ENCODE measurements at regions not wholly inside any gene's neighbourhood (a gene's known extent, or its start where the extent isn't known, plus 50 kb on each side); places are given as distances from the start of the nearest gene placed in this dataset.

- TF ChIP-seq TAF1 (IDR thresholded peaks at IDR 0.05; ENCODE audit: low read depth) (no peak), TEAD4 (IDR thresholded peaks at IDR 0.05) (no peak), USF1 (IDR thresholded peaks at IDR 0.05) (no peak), REST (IDR thresholded peaks at IDR 0.05; ENCODE audit: low read depth) (no peak)
Observed at GRCh38 chr1:176391621-176392020, 71.4 kb upstream of the PAPPA2 start.

GRCh38 chr1:176384841-176385240 lies 78.1 kb upstream of the PAPPA2 start:
- TF ChIP-seq TCF12 (IDR thresholded peaks at IDR 0.05; ENCODE audit: low read depth) (no peak), REST (IDR thresholded peaks at IDR 0.05; ENCODE audit: low read depth) (no peak), YY1 (IDR thresholded peaks at IDR 0.05; ENCODE audit: low read depth) (no peak), NFIC (IDR thresholded peaks at IDR 0.05) (no peak), MAX (IDR thresholded peaks at IDR 0.05) (no peak), FOXM1 (IDR thresholded peaks at IDR 0.05; ENCODE audit: borderline replicate concordance, low read depth) (no peak)

GRCh38 chr1:176382163-176382562 lies 80.8 kb upstream of the PAPPA2 start:
- TF ChIP-seq MAX (IDR thresholded peaks at IDR 0.05) (no peak), TAF1 (IDR thresholded peaks at IDR 0.05; ENCODE audit: low read depth) (no peak)

GRCh38 chr1:176379626-176380339 lies 83.2 kb upstream of the PAPPA2 start:
- TF ChIP-seq MAX (IDR thresholded peaks at IDR 0.05) (no peak), TEAD4 (IDR thresholded peaks at IDR 0.05) (no peak), FOXM1 (IDR thresholded peaks at IDR 0.05; ENCODE audit: borderline replicate concordance, low read depth) (no peak)

GRCh38 chr1:176374967-176375569 lies 87.9 kb upstream of the PAPPA2 start:
- TF ChIP-seq RAD21 (IDR thresholded peaks at IDR 0.05; ENCODE audit: low read depth) (peak; percentile 79), REST (IDR thresholded peaks at IDR 0.05; ENCODE audit: low read depth) (no peak)

- TF ChIP-seq TAF1 (IDR thresholded peaks at IDR 0.05; ENCODE audit: low read depth) (no peak), ZBTB7A (IDR thresholded peaks at IDR 0.05; ENCODE audit: low read depth) (no peak), CREB1 (IDR thresholded peaks at IDR 0.05; ENCODE audit: low read depth) (no peak), EP300 (IDR thresholded peaks at IDR 0.05; ENCODE audit: borderline replicate concordance) (no peak), YY1 (IDR thresholded peaks at IDR 0.05; ENCODE audit: low read depth) (no peak), FOXM1 (IDR thresholded peaks at IDR 0.05; ENCODE audit: borderline replicate concordance, low read depth) (no peak), TEAD4 (IDR thresholded peaks at IDR 0.05) (no peak), TCF12 (IDR thresholded peaks at IDR 0.05; ENCODE audit: low read depth) (no peak), CEBPB (IDR thresholded peaks at IDR 0.05) (no peak), NFIC (IDR thresholded peaks at IDR 0.05) (no peak), EGR1 (IDR thresholded peaks at IDR 0.05) (no peak)
Observed at GRCh38 chr1:176364236-176364905, 98.6 kb upstream of the PAPPA2 start.

Data from Ishikawa (cell line).